22Rv1 (cell line): ENCODE measurements at regions not wholly inside any gene's neighbourhood (a gene's known extent, or its start where the extent isn't known, plus 50 kb on each side); places are given as distances from the start of the nearest gene placed in this dataset.

ENCODE experiments used
- H3K27ac ChIP-seq: fragments of 450-650 bp; 2 replicates; pipeline ENCODE4 v1.5.1; 2017
- CTCF ChIP-seq: fragments of 450-650 bp; IDR thresholded peaks from 2 replicates; pipeline ENCODE4 v1.5.1; 2017; ENCODE audit warnings: mild to moderate bottlenecking
- ZFX ChIP-seq: fragments of 450-650 bp; IDR thresholded peaks from 2 replicates; pipeline ENCODE4 v1.6.1; 2017; ENCODE audit warnings: antibody characterized with exemption, borderline replicate concordance

- H3K27ac ChIP-seq: peak overlapping the region; percentile 60
- no peak for TF ChIP-seq CTCF
- TF ChIP-seq ZFX: no peak
Measured at GRCh38 chr5:79182141-79182540, 53.8 kb upstream of the JMY start.

- peak overlapping the region; percentile 60 for H3K27ac ChIP-seq
- TF ChIP-seq ZFX (no peak), CTCF (no peak)
Measured at GRCh38 chr5:79183011-79183410, 52.9 kb upstream of the JMY start.

- TF ChIP-seq CTCF (no peak), ZFX (no peak)
- peak overlapping the region; percentile 60 for H3K27ac ChIP-seq
Measured at GRCh38 chr5:79183617-79184016, 52.3 kb upstream of the JMY start.

- peak overlapping the region; percentile 10; the same call in 1 of the 2 replicates for H3K27ac ChIP-seq
Measured at GRCh38 chr5:79186021-79186420, 49.9 kb upstream of the JMY start.

More at GRCh38 chr5:79186021-79186420, 49.9 kb upstream of the JMY start:
- TF ChIP-seq CTCF (no peak), ZFX (no peak)
